Keratinocyte (primary cell): ENCODE measurements at regions not wholly inside any gene's neighbourhood (a gene's known extent, or its start where the extent isn't known, plus 50 kb on each side); places are given as distances from the start of the nearest gene placed in this dataset.

Experiments
- DNase-seq: peaks from one replicate; pipeline ENCODE4 v3.0.0-alpha.2; 2011; ENCODE audit warnings: low read depth, missing footprints, low spot score
- FAIRE-seq: peaks from 2 replicates; lab custom pipeline; 2011; peaks lifted over from hg19 to GRCh38; lab: Jason Lieb, UNC
- H2AFZ ChIP-seq: 2 replicates; pipeline ENCODE4 v1.6.0; 2012; ENCODE audit warnings: low read length, control low read depth, inconsistent platforms; ENCODE audit not compliant: control insufficient read depth
- H3K27ac ChIP-seq: 2 replicates; pipeline ENCODE4 v1.5.1; 2011; ENCODE audit warnings: low read length; ENCODE audit not compliant: control insufficient read depth, insufficient read depth
- H3K27me3 ChIP-seq: 3 replicates; pipeline ENCODE4 v1.6.0; 2011; ENCODE audit warnings: low read length; ENCODE audit not compliant: control insufficient read depth, insufficient read depth; ENCODE audit errors: extremely low read depth
- H3K36me3 ChIP-seq, 2 experiments: 2 replicates in 1 of 2; 3 replicates in 1 of 2; pipeline ENCODE4 v1.5.1; 2011; ENCODE audit warnings: low read length in 2 of 2, mild to moderate bottlenecking in 1 of 2; ENCODE audit not compliant: control insufficient read depth in 2 of 2, insufficient read depth in 2 of 2; ENCODE audit errors: extremely low read depth in 1 of 2
- H3K4me1 ChIP-seq: 3 replicates; pipeline ENCODE4 v1.5.1; 2011; ENCODE audit warnings: low read length; ENCODE audit not compliant: control insufficient read depth, insufficient read depth; ENCODE audit errors: extremely low read depth
- H3K4me2 ChIP-seq: 3 replicates; pipeline ENCODE4 v1.6.0; 2011; ENCODE audit warnings: low read depth, low read length; ENCODE audit not compliant: control insufficient read depth, insufficient read depth; ENCODE audit errors: extremely low read depth
- H3K4me3 ChIP-seq, 3 experiments: fragments of 200-600 bp in 1 of 3; sonication (generic) in 1 of 3; 2 replicates in 2 of 3; 3 replicates in 1 of 3; pipeline ENCODE4 v1.5.1; 2011 to 2016; ENCODE audit warnings: low read length in 3 of 3, mild to moderate bottlenecking in 3 of 3, control low read depth in 2 of 3, inconsistent platforms in 1 of 3, low read depth in 1 of 3, mixed read lengths in 1 of 3, mixed run types in 1 of 3, moderate library complexity in 1 of 3; ENCODE audit not compliant: control insufficient read depth in 2 of 3, insufficient read depth in 2 of 3; ENCODE audit errors: extremely low read depth in 1 of 3
- H3K79me2 ChIP-seq: 2 replicates; pipeline ENCODE4 v1.6.0; 2012; ENCODE audit warnings: low read length; ENCODE audit not compliant: control insufficient read depth, insufficient read depth
- H3K9ac ChIP-seq: 3 replicates; pipeline ENCODE4 v1.6.0; 2011; ENCODE audit warnings: low read length; ENCODE audit not compliant: control insufficient read depth, insufficient read depth; ENCODE audit errors: extremely low read depth
- H3K9me1 ChIP-seq: 3 replicates; pipeline ENCODE4 v1.6.0; 2011; ENCODE audit warnings: low read length; ENCODE audit not compliant: control insufficient read depth, insufficient read depth; ENCODE audit errors: extremely low read depth
- H3K9me3 ChIP-seq: 2 replicates; pipeline ENCODE4 v1.5.1; 2012; ENCODE audit warnings: low read depth, low read length; ENCODE audit not compliant: control insufficient read depth
- H4K20me1 ChIP-seq: 3 replicates; pipeline ENCODE4 v1.6.0; 2011; ENCODE audit warnings: low read length; ENCODE audit not compliant: control insufficient read depth, insufficient read depth; ENCODE audit errors: extremely low read depth
- EZH2 ChIP-seq: IDR thresholded peaks from one replicate; pipeline ENCODE4 v1.6.1; 2012; ENCODE audit warnings: inconsistent platforms, mild to moderate bottlenecking, low read length, moderate library complexity
- dilution Hi-C: fragments of 300-500 bp; cut with MboI; formaldehyde crosslinking; loops from one replicate; pipeline ENCODE4 v1.7.0; 2020; ENCODE audit warnings: low sequenced_read_pairs; ENCODE audit not compliant: extremely low pct_ligation_motif_present
- TF ChIP-seq, protein P1 (sequence below), 3 experiments: IDR thresholded peaks in 1 of 3; conservative IDR thresholded peaks in 1 of 3; optimal IDR thresholded peaks in 1 of 3; 2 replicates in 2 of 3; 3 replicates in 1 of 3; pipeline versions ENCODE3 to v1.5.1; 2011; ENCODE audit warnings: low read length in 3 of 3, mild to moderate bottlenecking in 3 of 3, moderate library complexity in 2 of 3, control low read depth in 1 of 3, inconsistent platforms in 1 of 3; ENCODE audit not compliant: insufficient read depth in 2 of 3; ENCODE audit errors: extremely low read depth in 1 of 3

DNA sequence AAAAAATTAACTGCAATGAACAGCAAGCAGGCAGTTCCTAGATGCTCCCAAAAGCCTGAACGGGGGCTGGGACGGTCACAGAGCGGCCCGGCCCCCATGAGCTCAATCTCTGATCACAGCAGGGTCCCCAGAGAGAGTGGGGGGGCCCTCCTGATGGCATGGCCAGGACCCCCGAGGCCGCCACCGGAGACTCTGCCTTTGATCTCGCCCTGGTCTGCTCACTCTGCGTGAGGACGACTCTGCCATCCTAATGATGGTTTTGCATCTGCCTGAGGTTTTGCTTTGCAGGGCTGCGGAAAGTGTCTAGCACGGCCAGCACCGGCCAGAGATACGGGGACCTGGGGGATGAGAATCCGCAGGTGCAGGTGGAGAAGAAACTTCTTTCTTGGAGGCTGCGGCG, 103.8 kb downstream of the SHOX start:
- no peak overlapping the region for H3K27ac ChIP-seq
- H3K4me1 ChIP-seq: no peaks in the 10 kb centered on the region
- no peak overlapping the region for H2AFZ ChIP-seq
- no peaks in the 10 kb centered on the region for H3K36me3 ChIP-seq
- no peak overlapping the region for H3K4me3 ChIP-seq
- H4K20me1 ChIP-seq: no peaks in the 10 kb centered on the region
- FAIRE-seq: no peak
- H3K79me2 ChIP-seq: no peaks in the 10 kb centered on the region
- dilution Hi-C loops: no loop called here
- DNase-seq: no peak
- H3K27me3 ChIP-seq: no peaks in the 10 kb centered on the region
- H3K9ac ChIP-seq: no peak overlapping the region
- peaks cover 22% of the 10 kb centered on the region for H3K9me3 ChIP-seq
- H3K4me2 ChIP-seq: no peak overlapping the region
- TF ChIP-seq EZH2: no peak
- TF ChIP-seq, protein P1, sequence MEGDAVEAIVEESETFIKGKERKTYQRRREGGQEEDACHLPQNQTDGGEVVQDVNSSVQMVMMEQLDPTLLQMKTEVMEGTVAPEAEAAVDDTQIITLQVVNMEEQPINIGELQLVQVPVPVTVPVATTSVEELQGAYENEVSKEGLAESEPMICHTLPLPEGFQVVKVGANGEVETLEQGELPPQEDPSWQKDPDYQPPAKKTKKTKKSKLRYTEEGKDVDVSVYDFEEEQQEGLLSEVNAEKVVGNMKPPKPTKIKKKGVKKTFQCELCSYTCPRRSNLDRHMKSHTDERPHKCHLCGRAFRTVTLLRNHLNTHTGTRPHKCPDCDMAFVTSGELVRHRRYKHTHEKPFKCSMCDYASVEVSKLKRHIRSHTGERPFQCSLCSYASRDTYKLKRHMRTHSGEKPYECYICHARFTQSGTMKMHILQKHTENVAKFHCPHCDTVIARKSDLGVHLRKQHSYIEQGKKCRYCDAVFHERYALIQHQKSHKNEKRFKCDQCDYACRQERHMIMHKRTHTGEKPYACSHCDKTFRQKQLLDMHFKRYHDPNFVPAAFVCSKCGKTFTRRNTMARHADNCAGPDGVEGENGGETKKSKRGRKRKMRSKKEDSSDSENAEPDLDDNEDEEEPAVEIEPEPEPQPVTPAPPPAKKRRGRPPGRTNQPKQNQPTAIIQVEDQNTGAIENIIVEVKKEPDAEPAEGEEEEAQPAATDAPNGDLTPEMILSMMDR (optimal IDR thresholded peaks at IDR 0.05 in 1 of 3, IDR thresholded peaks at IDR 0.05 in 1 of 3, conservative IDR thresholded peaks at IDR 0.05 in 1 of 3; ENCODE audit: extremely low read depth in 1 of 3, insufficient read depth in 2 of 3, low read length in 3 of 3): no peak
- no peaks in the 10 kb centered on the region for H3K9me1 ChIP-seq

DNA sequence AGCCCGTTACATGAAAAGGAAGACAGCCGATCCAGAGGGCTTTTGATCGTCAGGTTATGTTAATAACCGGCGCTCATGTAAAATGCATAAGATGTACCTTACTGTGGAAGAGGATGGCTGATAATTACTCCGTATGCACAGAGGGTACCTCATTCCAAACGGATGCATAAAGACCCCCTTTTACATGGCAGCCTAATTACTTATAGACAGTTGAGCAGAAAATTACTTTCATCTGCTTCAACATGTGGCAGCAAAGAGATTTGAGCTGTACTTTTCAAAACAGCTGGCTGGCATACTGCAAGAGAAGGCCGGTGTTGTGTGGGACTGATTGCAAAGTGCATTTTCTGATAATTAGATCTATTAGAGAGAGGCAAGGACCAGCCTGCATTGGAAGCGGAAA, 103.4 kb downstream of the SHOX start:
- no peak for TF ChIP-seq EZH2
- TF ChIP-seq, protein P1 (optimal IDR thresholded peaks at IDR 0.05 in 1 of 3, IDR thresholded peaks at IDR 0.05 in 1 of 3, conservative IDR thresholded peaks at IDR 0.05 in 1 of 3; ENCODE audit: extremely low read depth in 1 of 3, insufficient read depth in 2 of 3, low read length in 3 of 3): no peak
- H3K9me1 ChIP-seq: no peaks in the 10 kb centered on the region
- FAIRE-seq: no peak
- H3K36me3 ChIP-seq: no peaks in the 10 kb centered on the region
- no peak for DNase-seq
- no peaks in the 10 kb centered on the region for H3K79me2 ChIP-seq
- dilution Hi-C loops: no loop called here
- H3K27ac ChIP-seq: no peak overlapping the region
- no peak overlapping the region for H2AFZ ChIP-seq
- H3K4me3 ChIP-seq: no peak overlapping the region
- H3K9ac ChIP-seq: no peak overlapping the region
- no peaks in the 10 kb centered on the region for H4K20me1 ChIP-seq
- no peaks in the 10 kb centered on the region for H3K4me1 ChIP-seq
- H3K4me2 ChIP-seq: no peak overlapping the region
- peaks cover 23% of the 10 kb centered on the region for H3K9me3 ChIP-seq
- H3K27me3 ChIP-seq: no peaks in the 10 kb centered on the region
